DND-41 (cell line): ENCODE measurements at regions not wholly inside any gene's neighbourhood (a gene's known extent, or its start where the extent isn't known, plus 50 kb on each side); places are given as distances from the start of the nearest gene placed in this dataset.

Experiments
- EZH2 ChIP-seq: IDR thresholded peaks from 3 replicates; pipeline ENCODE4 v1.6.1; 2012; ENCODE audit warnings: borderline replicate concordance, low read depth, mild to moderate bottlenecking, moderate library complexity, low read length, inconsistent platforms; ENCODE audit not compliant: severe bottlenecking
- TF ChIP-seq, protein P1 (sequence below): IDR thresholded peaks from 2 replicates; pipeline ENCODE4 v1.5.1; 2012; ENCODE audit warnings: borderline replicate concordance, low read length, moderate library complexity, mild to moderate bottlenecking; ENCODE audit not compliant: poor library complexity, severe bottlenecking; ENCODE audit errors: extremely low read depth

DNA sequence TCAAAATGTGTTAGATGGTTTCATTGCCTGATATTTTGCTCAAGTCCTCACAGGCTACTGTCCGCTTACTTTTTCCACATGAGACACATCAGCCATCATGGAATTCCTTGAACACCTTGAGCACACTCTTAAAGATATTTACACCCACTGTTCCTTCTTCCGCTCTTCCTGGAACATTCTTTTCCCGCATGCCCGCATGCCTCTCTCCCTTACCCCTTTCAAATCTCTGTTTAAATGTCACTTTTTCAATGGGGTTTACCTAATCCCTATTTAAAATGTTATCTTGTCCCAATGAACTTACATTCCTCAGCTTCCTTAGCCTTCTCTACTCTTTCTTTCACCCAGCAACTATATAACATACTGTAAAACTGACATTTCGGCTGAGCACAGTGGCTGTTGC is 503.3 kb upstream of the PTCHD4 start:
- TF ChIP-seq, protein P1, sequence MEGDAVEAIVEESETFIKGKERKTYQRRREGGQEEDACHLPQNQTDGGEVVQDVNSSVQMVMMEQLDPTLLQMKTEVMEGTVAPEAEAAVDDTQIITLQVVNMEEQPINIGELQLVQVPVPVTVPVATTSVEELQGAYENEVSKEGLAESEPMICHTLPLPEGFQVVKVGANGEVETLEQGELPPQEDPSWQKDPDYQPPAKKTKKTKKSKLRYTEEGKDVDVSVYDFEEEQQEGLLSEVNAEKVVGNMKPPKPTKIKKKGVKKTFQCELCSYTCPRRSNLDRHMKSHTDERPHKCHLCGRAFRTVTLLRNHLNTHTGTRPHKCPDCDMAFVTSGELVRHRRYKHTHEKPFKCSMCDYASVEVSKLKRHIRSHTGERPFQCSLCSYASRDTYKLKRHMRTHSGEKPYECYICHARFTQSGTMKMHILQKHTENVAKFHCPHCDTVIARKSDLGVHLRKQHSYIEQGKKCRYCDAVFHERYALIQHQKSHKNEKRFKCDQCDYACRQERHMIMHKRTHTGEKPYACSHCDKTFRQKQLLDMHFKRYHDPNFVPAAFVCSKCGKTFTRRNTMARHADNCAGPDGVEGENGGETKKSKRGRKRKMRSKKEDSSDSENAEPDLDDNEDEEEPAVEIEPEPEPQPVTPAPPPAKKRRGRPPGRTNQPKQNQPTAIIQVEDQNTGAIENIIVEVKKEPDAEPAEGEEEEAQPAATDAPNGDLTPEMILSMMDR: no peak
- no peak for TF ChIP-seq EZH2
